ENCODE measurements at regions not wholly inside any gene's neighbourhood (a gene's known extent, or its start where the extent isn't known, plus 50 kb on each side); places are given as distances from the start of the nearest gene placed in this dataset.
"Not testable (repeated sequence)": the region's sequence is repeated elsewhere in the genome, so short reads cannot be mapped to it uniquely, and the experiment has no call there.

- DNase-seq (ENCODE audit: low read depth): not testable (repeated sequence)
These were observed 127.0 kb downstream of the ART5 start for GRCh38 chr11:3514635-3515424.

- DNase-seq (ENCODE audit: low read depth): not testable (repeated sequence)
These were observed 128.5 kb downstream of the ART5 start for GRCh38 chr11:3513311-3513710.

- not testable (repeated sequence) for DNase-seq (ENCODE audit: low read depth)
These were observed 129.0 kb downstream of the ART5 start for GRCh38 chr11:3512751-3513150.

- not testable (repeated sequence) for DNase-seq (ENCODE audit: low read depth)
These were observed 129.6 kb downstream of the ART5 start for GRCh38 chr11:3512133-3512703.

- DNase-seq (ENCODE audit: low read depth): not testable (repeated sequence)
These were observed 130.2 kb downstream of the ART5 start for GRCh38 chr11:3511416-3512132.

GRCh38 chr11:3509563-3509962 is 130.6 kb upstream of the ZNF195 start:
- not testable (repeated sequence) for DNase-seq (ENCODE audit: low read depth)

GRCh38 chr11:3499198-3499597 is 120.3 kb upstream of the ZNF195 start:
- not testable (repeated sequence) for DNase-seq (ENCODE audit: low read depth)

- DNase-seq (ENCODE audit: low read depth): not testable (repeated sequence)
These were observed 119.4 kb upstream of the ZNF195 start for GRCh38 chr11:3498356-3498755.

GRCh38 chr11:3493152-3493551 is 114.2 kb upstream of the ZNF195 start:
- DNase-seq (ENCODE audit: low read depth): not testable (repeated sequence)

GRCh38 chr11:3488003-3488402 is 109.1 kb upstream of the ZNF195 start:
- not testable (repeated sequence) for DNase-seq (ENCODE audit: low read depth)

- not testable (repeated sequence) for DNase-seq (ENCODE audit: low read depth)
These were observed 106.8 kb upstream of the ZNF195 start for GRCh38 chr11:3485737-3486136.

- DNase-seq (ENCODE audit: low read depth): not testable (repeated sequence)
These were observed 98.3 kb upstream of the ZNF195 start for GRCh38 chr11:3476937-3477885.

GRCh38 chr11:3476084-3476936 is 97.4 kb upstream of the ZNF195 start:
- not testable (repeated sequence) for DNase-seq (ENCODE audit: low read depth)

- not testable (repeated sequence) for DNase-seq (ENCODE audit: low read depth)
These were observed 90.0 kb upstream of the ZNF195 start for GRCh38 chr11:3468963-3469362.

GRCh38 chr11:3467599-3467998 is 88.7 kb upstream of the ZNF195 start:
- DNase-seq (ENCODE audit: low read depth): not testable (repeated sequence)

GRCh38 chr11:3455666-3456065 is 76.7 kb upstream of the ZNF195 start:
- not testable (repeated sequence) for DNase-seq (ENCODE audit: low read depth)

- DNase-seq (ENCODE audit: low read depth): peak; percentile 1
These were observed 75.9 kb upstream of the ZNF195 start for GRCh38 chr11:3454844-3455243.

GRCh38 chr11:3453596-3454256 is 74.8 kb upstream of the ZNF195 start:
- not testable (repeated sequence) for DNase-seq (ENCODE audit: low read depth)

GRCh38 chr11:3450822-3451221 is 71.9 kb upstream of the ZNF195 start:
- DNase-seq (ENCODE audit: low read depth): not testable (repeated sequence)

GRCh38 chr11:3445535-3445934 is 66.6 kb upstream of the ZNF195 start:
- DNase-seq (ENCODE audit: low read depth): not testable (repeated sequence)
